Retinal pigment epithelial cell (primary cell): ENCODE measurements at regions not wholly inside any gene's neighbourhood (a gene's known extent, or its start where the extent isn't known, plus 50 kb on each side); places are given as distances from the start of the nearest gene placed in this dataset.

Experiments
- DNase-seq: peaks from one replicate; pipeline ENCODE4 v3.0.0-alpha.2; 2010; ENCODE audit warnings: low read depth
- H3K4me3 ChIP-seq: 2 replicates; pipeline ENCODE4 v1.5.1; 2011; ENCODE audit warnings: mild to moderate bottlenecking, low read length, control low read depth, moderate library complexity
- CTCF ChIP-seq: conservative IDR thresholded peaks from 2 replicates; pipeline ENCODE4 v1.5.1; 2011; ENCODE audit warnings: low read depth, low read length, control low read depth, inconsistent platforms

DNA sequence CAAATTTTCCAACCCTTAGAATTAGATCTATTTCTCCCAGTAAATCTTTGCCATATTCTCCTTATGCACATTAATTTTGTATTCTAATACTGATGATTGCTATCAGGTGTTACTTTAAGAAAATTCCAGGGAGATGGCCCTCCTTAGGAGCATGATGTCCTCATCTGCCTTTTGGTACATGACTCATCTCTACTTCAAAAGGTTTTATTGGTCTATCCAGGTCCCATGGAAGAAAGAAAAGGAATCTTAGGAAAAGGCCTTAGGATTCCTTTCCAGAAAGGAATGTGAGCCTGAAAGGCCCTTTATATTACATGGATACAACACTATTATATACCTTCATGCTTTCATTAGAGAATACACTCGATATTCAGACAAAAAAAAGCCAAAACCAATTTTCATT, 968.2 kb downstream of the STIM2 start:
- no peak overlapping the region for H3K4me3 ChIP-seq
- no peak for DNase-seq
- no peak for TF ChIP-seq CTCF

GRCh38 chr4:27830251-27830650, 969.6 kb downstream of the STIM2 start:
- no peak for TF ChIP-seq CTCF
- no peak for DNase-seq
- no peak overlapping the region for H3K4me3 ChIP-seq

DNA sequence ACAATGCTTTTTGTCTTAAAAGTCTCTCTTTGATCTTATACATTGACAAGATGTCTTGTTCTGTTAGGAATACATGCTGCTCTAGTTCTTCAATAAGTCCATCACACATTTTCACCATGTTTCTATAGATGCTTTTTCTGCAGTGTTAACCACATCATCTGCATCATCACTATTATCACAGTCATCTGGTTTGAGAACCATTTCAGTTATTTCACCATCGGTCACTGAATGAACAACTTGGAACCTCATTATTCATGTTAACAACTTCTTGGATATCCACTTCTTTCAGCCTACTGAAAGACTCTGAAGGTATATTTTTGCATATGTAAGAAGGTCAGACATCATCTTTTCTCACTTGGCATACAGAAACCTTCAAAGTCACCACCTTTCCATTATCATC, 975.2 kb downstream of the STIM2 start:
- no peak overlapping the region for H3K4me3 ChIP-seq
- no peak for TF ChIP-seq CTCF
- no peak for DNase-seq

DNA sequence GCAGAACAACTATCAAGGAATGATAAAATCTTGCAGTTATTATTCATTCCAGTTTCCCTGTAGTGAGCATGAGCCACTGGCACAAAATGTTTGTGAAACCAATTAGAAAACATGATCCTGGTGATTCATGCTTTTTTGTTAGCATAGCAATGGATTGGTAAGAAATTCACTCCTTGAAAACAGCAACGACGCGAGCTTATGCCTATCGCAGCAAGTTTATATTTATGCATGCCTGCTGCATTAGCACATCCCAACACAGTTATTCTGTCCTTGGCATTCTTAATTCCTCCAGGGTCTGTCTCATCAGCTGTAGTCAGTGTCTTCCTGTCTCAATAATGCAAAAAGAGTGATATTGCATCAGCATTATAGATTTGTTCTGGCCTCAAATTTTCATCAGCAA, 975.9 kb downstream of the STIM2 start:
- no peak overlapping the region for H3K4me3 ChIP-seq
- no peak for DNase-seq
- no peak for TF ChIP-seq CTCF

DNA sequence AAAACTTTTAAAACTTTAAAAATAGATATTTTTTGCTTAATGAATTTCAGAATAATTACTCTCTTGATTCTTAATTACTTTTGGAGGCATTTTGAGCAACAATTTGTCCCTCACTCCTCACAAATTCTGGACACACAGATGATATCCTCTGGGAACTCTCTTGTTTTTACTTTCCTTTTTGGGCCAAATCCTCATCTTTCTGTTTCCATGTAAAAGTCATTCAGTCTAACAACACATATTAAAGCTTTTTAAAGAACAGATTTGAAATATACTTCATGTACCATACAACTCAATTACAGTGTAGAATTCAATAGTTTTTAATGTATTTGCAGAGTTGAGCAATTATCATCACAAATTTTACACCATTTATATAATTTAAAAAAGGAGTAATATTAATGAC, 983.1 kb downstream of the STIM2 start:
- DNase-seq: no peak
- no peak overlapping the region for H3K4me3 ChIP-seq
- no peak for TF ChIP-seq CTCF

GRCh38 chr4:27844376-27844775, 983.7 kb downstream of the STIM2 start:
- H3K4me3 ChIP-seq: no peak overlapping the region
- no peak for DNase-seq
- TF ChIP-seq CTCF: no peak

DNA sequence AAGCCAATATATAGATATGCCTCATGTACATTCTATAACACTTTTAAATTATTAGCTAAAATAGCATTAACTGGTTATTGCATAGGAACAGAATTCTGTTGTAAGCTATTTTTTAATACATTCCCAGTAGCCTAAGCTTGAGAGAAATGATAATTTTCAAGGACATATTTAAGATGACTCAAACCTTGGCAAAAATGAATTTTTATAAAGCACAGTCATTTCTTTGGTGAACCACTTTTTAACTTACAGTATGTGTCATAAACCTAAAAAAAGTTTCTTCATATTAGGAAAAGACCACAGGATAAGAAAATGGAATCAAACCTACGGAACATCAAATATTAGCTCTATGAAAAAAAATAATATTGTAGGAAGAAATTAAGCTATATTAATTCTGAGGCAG, 986.3 kb downstream of the STIM2 start:
- DNase-seq: no peak
- no peak for TF ChIP-seq CTCF
- H3K4me3 ChIP-seq: no peak overlapping the region
